ENCODE measurements at regions not wholly inside any gene's neighbourhood (a gene's known extent, or its start where the extent isn't known, plus 50 kb on each side); places are given as distances from the start of the nearest gene placed in this dataset.

GRCh38 chr2:43034921-43035320 is 191.5 kb downstream of the ZFP36L2 start:
- no peak overlapping the region for H3K4me3 ChIP-seq (ENCODE audit: low read depth, low read length)
- TF ChIP-seq CTCF (IDR thresholded peaks at IDR 0.05; ENCODE audit: insufficient read depth, low read depth, low read length) = no peak

GRCh38 chr2:43034242-43034619 is 192.2 kb downstream of the ZFP36L2 start:
- TF ChIP-seq CTCF (IDR thresholded peaks at IDR 0.05; ENCODE audit: insufficient read depth, low read depth, low read length) = no peak

More at GRCh38 chr2:43034921-43035320, 191.5 kb downstream of the ZFP36L2 start:
- DNase-seq (ENCODE audit: low read depth) = no peak

GRCh38 chr2:43033466-43034241 is 192.8 kb downstream of the ZFP36L2 start:
- no peak overlapping the region for H3K4me3 ChIP-seq (ENCODE audit: low read depth, low read length)
- TF ChIP-seq CTCF (IDR thresholded peaks at IDR 0.05; ENCODE audit: insufficient read depth, low read depth, low read length) = no peak
- DNase-seq (ENCODE audit: low read depth) = no peak

More at GRCh38 chr2:43034242-43034619, 192.2 kb downstream of the ZFP36L2 start:
- DNase-seq (ENCODE audit: low read depth) = no peak
- H3K4me3 ChIP-seq (ENCODE audit: low read depth, low read length) = no peak overlapping the region

- no peak overlapping the region for H3K4me3 ChIP-seq (ENCODE audit: low read depth, low read length)
- TF ChIP-seq CTCF (IDR thresholded peaks at IDR 0.05; ENCODE audit: insufficient read depth, low read depth, low read length) = no peak
- no peak for DNase-seq (ENCODE audit: low read depth)
These were observed 193.5 kb downstream of the ZFP36L2 start for GRCh38 chr2:43033016-43033270.

GRCh38 chr2:43032213-43033015 is 194.0 kb downstream of the ZFP36L2 start:
- no peak for TF ChIP-seq CTCF (IDR thresholded peaks at IDR 0.05; ENCODE audit: insufficient read depth, low read depth, low read length)
- H3K4me3 ChIP-seq (ENCODE audit: low read depth, low read length) = no peak overlapping the region
- DNase-seq (ENCODE audit: low read depth) = peak; percentile 61

- no peak for DNase-seq (ENCODE audit: low read depth)
- TF ChIP-seq CTCF (IDR thresholded peaks at IDR 0.05; ENCODE audit: insufficient read depth, low read depth, low read length) = no peak
These were observed 194.8 kb downstream of the ZFP36L2 start for GRCh38 chr2:43031471-43032212.

More at GRCh38 chr2:43031471-43032212, 194.8 kb downstream of the ZFP36L2 start:
- H3K4me3 ChIP-seq (ENCODE audit: low read depth, low read length) = no peak overlapping the region

Measured in fibroblast of villous mesenchyme (primary cell).